IPS-18c (cell line): ENCODE measurements at regions not wholly inside any gene's neighbourhood (a gene's known extent, or its start where the extent isn't known, plus 50 kb on each side); places are given as distances from the start of the nearest gene placed in this dataset.
"Not testable (repeated sequence)": the region's sequence is repeated elsewhere in the genome, so short reads cannot be mapped to it uniquely, and the experiment has no call there.

Experiments used
- H3K4me3 ChIP-seq: 2 replicates; pipeline ENCODE4 v1.7.0; 2013; ENCODE audit warnings: low read depth, mild to moderate bottlenecking, low read length, moderate library complexity; ENCODE audit not compliant: insufficient read depth
- H3K9me3 ChIP-seq: one replicate; pipeline ENCODE4 v1.6.1; 2013; ENCODE audit warnings: mild to moderate bottlenecking, low read length, moderate library complexity; ENCODE audit not compliant: control insufficient read depth, insufficient read depth

GRCh38 chr17:34009912-34010311 lies 245.2 kb upstream of the CCL2 start:
- Histone ChIP-seq H3K4me3 (no peak overlapping the region), H3K9me3 (no peaks in the 10 kb centered on the region)

DNA sequence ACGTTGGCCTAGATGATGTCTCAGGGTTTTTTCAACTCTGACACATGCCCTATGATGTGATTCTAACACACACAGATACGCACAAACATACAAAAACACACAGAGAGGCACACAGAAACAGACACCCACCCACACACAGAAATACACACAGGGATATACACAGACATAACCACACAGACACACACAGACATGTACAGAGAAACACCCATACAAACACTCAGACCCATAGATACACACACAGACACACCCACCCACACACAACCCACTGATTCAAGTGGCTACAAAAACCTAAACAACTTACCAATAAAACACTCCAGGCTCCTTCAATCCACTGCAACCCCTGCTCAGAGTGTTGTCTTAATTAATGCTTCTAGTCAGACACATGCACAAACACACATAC lies 244.6 kb upstream of the CCL2 start:
- H3K9me3 ChIP-seq: no peaks in the 10 kb centered on the region
- H3K4me3 ChIP-seq: no peak overlapping the region

DNA sequence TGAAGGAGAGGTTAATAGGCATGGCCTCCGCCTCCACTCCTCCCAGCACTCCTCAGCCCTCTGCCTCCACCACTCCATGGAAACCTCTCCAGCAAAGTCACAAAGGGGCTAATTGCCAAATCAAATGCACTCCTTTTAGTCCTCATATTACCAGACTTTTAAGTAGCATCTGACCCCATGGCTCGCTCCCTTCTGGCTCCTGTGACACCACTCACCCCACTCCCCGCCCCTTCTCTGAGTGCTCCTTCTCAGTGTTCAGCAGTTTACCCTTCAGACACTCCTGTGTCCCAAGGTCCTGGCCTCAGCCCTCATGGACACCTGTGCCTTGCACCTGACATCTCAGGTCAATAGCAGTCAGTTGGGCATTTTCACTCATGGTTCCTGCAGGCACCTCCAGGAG lies 243.5 kb upstream of the CCL2 start:
- Histone ChIP-seq H3K9me3 (no peaks in the 10 kb centered on the region), H3K4me3 (no peak overlapping the region)

DNA sequence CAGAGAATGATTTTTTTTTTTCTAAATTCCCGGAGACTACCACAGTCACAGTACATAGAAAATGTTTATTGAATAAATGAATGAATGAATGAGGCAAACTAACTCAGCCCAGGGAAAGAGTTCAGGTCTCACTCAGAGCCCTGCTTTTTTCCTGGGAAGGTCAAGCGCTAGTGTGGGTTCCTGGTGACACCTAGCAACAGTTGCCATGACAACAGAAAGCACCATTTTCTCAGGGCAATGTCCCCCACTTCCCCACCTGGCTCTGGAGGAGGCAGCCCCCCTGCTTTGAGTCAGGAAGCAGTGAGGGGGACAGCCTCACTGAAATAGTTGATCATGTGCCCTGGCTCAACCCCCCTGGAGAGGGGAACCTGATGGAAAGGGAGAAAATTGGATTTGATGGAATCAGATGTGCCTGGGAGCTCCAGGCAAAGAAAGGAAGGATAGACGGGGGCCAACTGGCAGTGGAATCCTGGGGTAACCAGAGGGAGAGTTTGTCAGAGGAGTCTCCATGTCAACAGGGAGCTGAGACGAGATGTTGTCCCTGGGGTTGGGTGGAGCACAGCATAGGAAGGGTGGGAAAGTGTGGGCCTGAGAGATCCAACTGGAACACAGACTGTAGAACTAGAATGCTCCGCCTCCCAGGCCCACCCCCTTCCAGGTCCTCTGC lies 242.2 kb upstream of the CCL2 start:
- Histone ChIP-seq H3K4me3 (no peak overlapping the region), H3K9me3 (no peaks in the 10 kb centered on the region)

- Histone ChIP-seq H3K4me3 (no peak overlapping the region), H3K9me3 (no peaks in the 10 kb centered on the region)
Observed at GRCh38 chr17:34015253-34015652, 239.8 kb upstream of the CCL2 start.

GRCh38 chr17:34024386-34024785 lies 230.7 kb upstream of the CCL2 start:
- no peaks in the 10 kb centered on the region for H3K9me3 ChIP-seq
- H3K4me3 ChIP-seq: no peak overlapping the region

GRCh38 chr17:34024806-34025551 lies 230.1 kb upstream of the CCL2 start:
- Histone ChIP-seq H3K4me3 (no peak overlapping the region), H3K9me3 (no peaks in the 10 kb centered on the region)

GRCh38 chr17:34030601-34031000 lies 224.5 kb upstream of the CCL2 start:
- not testable (repeated sequence) for H3K4me3 ChIP-seq, H3K9me3 ChIP-seq

DNA sequence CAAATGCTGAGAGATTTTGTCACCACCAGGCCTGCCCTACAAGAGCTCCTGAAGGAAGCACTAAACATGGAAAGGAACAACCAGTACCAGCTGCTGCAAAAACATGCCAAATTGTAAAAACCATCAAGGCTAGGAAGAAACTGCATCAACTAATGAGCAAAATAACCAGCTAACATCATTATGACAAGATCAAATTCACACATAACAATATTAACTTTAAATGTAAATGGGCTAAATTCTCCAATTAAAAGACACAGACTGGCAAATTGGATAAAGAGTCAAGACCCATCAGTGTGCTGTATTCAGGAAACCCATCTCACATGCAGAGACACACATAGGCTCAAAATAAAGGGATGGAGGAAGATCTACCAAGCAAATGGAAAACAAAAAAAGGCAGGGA lies 222.8 kb upstream of the CCL2 start:
- not testable (repeated sequence) for H3K4me3 ChIP-seq, H3K9me3 ChIP-seq

DNA sequence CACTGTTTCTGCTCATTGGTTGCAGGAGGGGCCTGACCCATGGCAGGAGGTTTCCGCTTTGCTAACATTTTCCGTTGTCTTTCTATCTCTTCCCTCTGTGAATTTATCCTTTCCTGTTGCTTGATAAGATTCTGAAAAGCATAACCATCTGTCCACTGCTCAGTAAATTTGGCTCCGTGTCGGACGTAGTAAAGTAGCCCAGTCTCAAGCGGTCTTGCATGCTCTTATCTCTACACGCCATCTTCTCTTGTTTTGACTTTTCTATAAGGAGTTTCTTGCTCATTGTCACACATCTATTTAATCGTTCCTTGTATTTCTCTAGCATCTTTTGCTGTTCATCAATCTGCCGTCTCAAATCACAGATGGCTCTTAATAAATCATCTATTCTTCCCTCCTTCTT lies 216.3 kb upstream of the CCL2 start:
- H3K4me3 ChIP-seq, H3K9me3 ChIP-seq: not testable (repeated sequence)

- not testable (repeated sequence) for H3K9me3 ChIP-seq, H3K4me3 ChIP-seq
Observed at GRCh38 chr17:34039213-34039612, 215.9 kb upstream of the CCL2 start.

DNA sequence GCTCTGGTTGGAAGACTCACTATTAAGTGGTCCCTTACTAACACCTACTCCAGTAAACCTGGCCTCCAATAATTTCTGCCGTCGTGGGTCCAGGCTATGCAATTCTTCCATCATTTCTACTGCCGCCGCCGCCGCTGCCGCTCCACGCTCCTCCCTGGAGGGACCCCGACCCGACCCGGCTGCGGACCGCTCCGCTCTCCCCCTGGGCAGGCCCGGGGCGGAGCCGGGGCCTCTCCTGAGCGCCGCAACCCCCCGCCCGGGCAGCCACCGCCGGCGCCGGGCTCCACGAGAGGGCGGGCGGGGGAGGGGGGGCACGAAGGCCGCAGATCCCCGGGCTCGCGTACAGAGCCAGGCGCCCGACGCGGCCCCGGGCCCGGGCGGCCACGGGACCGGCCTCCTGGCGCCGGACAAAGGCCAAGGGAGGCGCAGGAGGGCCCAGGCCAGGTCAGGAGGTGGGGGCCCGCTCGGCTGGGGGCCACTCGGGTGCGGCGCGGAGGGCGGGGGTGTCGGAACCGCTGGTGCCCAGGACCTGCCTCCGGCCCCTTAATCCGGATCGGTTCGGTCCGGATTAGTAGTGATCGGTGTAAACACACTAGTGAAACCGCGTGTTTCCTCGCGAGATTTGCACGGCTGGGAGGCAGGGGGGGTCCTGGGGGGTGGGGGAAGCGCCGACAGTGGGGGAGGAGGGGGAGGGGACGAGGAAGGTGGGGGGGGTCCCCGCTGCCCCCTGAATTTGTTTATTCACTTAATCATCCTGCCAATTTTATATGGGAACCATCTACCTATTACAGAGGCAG lies 215.1 kb upstream of the CCL2 start:
- not testable (repeated sequence) for H3K9me3 ChIP-seq, H3K4me3 ChIP-seq

GRCh38 chr17:34045990-34046389 lies 209.1 kb upstream of the CCL2 start:
- Histone ChIP-seq H3K9me3 (no peaks in the 10 kb centered on the region), H3K4me3 (no peak overlapping the region)

GRCh38 chr17:34051046-34051445 lies 204.0 kb upstream of the CCL2 start:
- no peaks in the 10 kb centered on the region for H3K9me3 ChIP-seq
- no peak overlapping the region for H3K4me3 ChIP-seq

GRCh38 chr17:34054495-34054894 lies 200.6 kb upstream of the CCL2 start:
- Histone ChIP-seq H3K4me3 (no peak overlapping the region), H3K9me3 (peaks cover 2% of the 10 kb centered on the region)

DNA sequence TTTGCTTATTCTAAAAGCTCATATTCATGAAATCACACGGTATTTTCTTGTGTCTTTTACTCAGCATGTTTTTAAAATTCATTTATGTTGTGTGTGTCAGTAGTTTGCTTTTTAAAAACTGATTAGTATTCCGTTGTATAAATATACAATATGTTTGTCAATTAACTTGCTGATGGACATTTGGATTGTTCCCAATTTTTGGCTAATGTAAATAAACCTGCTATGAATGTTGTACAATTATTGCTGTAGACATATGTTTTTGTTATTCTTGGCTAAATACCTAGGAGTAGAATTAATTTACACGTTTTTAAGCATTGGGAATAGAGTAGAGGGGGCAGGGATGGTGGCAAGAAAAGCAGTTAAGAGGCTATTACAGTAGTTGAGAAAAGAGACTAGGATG lies 199.5 kb upstream of the CCL2 start:
- peaks cover 2% of the 10 kb centered on the region for H3K9me3 ChIP-seq
- H3K4me3 ChIP-seq: no peak overlapping the region

DNA sequence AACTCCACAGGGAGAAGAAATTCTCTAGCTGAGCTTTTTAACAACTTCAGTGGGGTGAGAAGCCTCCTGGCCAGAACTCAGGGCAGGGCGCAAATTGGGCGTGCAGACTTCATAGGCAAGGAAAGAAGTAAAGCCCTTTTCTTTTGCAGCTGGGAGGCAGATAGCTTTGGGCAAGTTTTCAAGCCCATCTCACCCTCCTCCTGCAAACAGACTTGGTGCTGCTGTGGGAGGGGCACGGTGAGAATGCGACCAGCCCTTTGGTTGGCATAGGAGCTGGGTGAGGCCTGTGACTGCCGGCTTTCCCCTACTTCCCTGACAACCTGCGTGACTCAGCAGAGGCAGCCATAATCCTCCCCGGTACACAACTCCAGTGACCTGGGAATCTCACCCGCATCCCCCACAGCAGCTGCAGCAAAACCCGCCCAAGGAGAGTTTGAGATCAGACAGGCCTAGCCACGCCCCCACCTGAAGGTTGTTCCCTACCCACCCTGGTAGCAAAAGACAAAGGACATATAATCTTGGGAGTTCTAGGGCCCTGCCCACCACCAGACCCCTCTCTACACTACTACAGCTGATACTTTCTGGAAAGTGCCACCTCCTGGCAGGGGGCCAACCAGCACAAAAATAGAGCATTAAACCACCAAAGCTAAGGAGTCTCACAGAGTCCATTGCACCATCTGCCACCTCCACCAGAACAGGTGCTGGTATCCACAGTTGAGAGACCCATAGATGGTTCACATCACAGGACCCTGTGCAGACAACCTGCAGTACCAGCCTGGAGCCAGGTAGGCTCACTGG lies 195.5 kb upstream of the CCL2 start:
- Histone ChIP-seq H3K4me3 (no peak overlapping the region), H3K9me3 (peaks cover 2% of the 10 kb centered on the region)
